ENCODE measurements at regions not wholly inside any gene's neighbourhood (a gene's known extent, or its start where the extent isn't known, plus 50 kb on each side); places are given as distances from the start of the nearest gene placed in this dataset.

GRCh38 chr5:103617913-103618312 is 55.3 kb upstream of the NUDT12 start:
- no peak for DNase-seq

GRCh38 chr5:103617090-103617489 is 54.5 kb upstream of the NUDT12 start:
- DNase-seq = no peak

GRCh38 chr5:103612545-103612944 is 50.0 kb upstream of the NUDT12 start:
- no peak for DNase-seq

All from retina (tissue), 1 donor.